22Rv1 (cell line): ENCODE measurements at regions not wholly inside any gene's neighbourhood (a gene's known extent, or its start where the extent isn't known, plus 50 kb on each side); places are given as distances from the start of the nearest gene placed in this dataset.

Source experiments
- ZFX ChIP-seq: fragments of 450-650 bp; IDR thresholded peaks from 2 replicates; pipeline ENCODE4 v1.6.1; 2017; ENCODE audit warnings: antibody characterized with exemption, borderline replicate concordance
- TF ChIP-seq, protein P1 (sequence below): fragments of 450-650 bp; IDR thresholded peaks from 2 replicates; pipeline ENCODE4 v1.5.1; 2017; ENCODE audit warnings: mild to moderate bottlenecking

DNA sequence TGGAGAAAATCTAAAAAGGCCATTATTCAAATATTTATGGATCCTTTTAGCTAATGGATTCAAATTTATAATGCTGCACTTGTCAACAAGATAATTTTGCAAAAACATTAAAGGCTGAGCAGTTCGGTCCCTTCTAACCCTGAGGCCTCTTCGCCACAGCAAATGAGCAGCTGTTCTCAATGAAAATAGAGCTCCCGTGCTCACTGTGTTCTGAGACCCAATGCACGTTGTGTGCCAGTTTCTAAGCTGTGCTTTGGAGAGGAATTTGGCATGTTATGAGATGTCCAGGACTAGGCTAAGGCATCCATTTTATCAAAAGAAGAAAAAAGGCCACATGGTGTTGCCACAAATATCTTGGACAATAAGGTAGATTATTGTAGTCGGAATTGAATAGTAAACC is 220.1 kb upstream of the TSHZ2 start:
- TF ChIP-seq, protein P1, sequence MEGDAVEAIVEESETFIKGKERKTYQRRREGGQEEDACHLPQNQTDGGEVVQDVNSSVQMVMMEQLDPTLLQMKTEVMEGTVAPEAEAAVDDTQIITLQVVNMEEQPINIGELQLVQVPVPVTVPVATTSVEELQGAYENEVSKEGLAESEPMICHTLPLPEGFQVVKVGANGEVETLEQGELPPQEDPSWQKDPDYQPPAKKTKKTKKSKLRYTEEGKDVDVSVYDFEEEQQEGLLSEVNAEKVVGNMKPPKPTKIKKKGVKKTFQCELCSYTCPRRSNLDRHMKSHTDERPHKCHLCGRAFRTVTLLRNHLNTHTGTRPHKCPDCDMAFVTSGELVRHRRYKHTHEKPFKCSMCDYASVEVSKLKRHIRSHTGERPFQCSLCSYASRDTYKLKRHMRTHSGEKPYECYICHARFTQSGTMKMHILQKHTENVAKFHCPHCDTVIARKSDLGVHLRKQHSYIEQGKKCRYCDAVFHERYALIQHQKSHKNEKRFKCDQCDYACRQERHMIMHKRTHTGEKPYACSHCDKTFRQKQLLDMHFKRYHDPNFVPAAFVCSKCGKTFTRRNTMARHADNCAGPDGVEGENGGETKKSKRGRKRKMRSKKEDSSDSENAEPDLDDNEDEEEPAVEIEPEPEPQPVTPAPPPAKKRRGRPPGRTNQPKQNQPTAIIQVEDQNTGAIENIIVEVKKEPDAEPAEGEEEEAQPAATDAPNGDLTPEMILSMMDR = no peak
- no peak for TF ChIP-seq ZFX
